ENCODE measurements at regions not wholly inside any gene's neighbourhood (a gene's known extent, or its start where the extent isn't known, plus 50 kb on each side); places are given as distances from the start of the nearest gene placed in this dataset.

DNA sequence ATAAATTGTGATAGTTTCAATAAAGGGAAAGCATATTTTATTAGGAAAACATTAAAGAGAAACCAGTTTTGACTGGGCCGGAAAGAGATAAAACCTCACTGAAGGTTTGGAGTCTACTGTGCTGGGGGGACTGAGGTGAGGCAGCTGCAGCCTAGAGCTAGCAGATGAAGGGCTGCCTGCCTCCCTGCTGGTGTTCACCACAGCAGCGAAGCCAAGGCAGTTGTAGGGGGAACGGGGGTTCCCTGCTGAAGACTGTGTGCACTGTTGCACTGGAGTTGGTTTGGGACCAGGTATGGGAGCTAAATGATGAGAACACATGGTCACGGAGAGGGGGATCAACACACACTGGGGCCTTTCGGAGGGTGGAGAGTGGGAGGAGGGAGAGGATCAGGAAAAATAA lies 546.5 kb upstream of the SMIM31 start:
- TF ChIP-seq, protein P1, sequence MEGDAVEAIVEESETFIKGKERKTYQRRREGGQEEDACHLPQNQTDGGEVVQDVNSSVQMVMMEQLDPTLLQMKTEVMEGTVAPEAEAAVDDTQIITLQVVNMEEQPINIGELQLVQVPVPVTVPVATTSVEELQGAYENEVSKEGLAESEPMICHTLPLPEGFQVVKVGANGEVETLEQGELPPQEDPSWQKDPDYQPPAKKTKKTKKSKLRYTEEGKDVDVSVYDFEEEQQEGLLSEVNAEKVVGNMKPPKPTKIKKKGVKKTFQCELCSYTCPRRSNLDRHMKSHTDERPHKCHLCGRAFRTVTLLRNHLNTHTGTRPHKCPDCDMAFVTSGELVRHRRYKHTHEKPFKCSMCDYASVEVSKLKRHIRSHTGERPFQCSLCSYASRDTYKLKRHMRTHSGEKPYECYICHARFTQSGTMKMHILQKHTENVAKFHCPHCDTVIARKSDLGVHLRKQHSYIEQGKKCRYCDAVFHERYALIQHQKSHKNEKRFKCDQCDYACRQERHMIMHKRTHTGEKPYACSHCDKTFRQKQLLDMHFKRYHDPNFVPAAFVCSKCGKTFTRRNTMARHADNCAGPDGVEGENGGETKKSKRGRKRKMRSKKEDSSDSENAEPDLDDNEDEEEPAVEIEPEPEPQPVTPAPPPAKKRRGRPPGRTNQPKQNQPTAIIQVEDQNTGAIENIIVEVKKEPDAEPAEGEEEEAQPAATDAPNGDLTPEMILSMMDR (IDR thresholded peaks at IDR 0.05): no peak
- TF ChIP-seq POLR2A (IDR thresholded peaks at IDR 0.05) (no peak), POLR2AphosphoS5 (IDR thresholded peaks at IDR 0.05) (no peak), EP300 (IDR thresholded peaks at IDR 0.05) (no peak)

All from suprapubic skin (tissue), 4 donors.